ENCODE measurements at regions not wholly inside any gene's neighbourhood (a gene's known extent, or its start where the extent isn't known, plus 50 kb on each side); places are given as distances from the start of the nearest gene placed in this dataset.

GRCh38 chr3:99487894-99488293, 150.5 kb upstream of the COL8A1 start:
- DNase-seq (no peak), ATAC-seq (ENCODE audit: insufficient read depth, low FRiP score) (no peak)
- H3K27ac ChIP-seq (ENCODE audit: low read depth in 1 of 2, low read length in 1 of 2) = no peak overlapping the region
- no peaks in the 10 kb centered on the region for H3K36me3 ChIP-seq (ENCODE audit: control insufficient read depth in 4 of 4, insufficient read depth in 4 of 4, low read length in 4 of 4)
- no peaks in the 10 kb centered on the region for H3K4me1 ChIP-seq (ENCODE audit: control insufficient read depth in 5 of 5, insufficient read depth in 5 of 5, low read length in 5 of 5)
- WGBS, 2 donors = 65 to 92% methylated on average over 1 of the region's 1 CpG
- TF ChIP-seq, protein P1, sequence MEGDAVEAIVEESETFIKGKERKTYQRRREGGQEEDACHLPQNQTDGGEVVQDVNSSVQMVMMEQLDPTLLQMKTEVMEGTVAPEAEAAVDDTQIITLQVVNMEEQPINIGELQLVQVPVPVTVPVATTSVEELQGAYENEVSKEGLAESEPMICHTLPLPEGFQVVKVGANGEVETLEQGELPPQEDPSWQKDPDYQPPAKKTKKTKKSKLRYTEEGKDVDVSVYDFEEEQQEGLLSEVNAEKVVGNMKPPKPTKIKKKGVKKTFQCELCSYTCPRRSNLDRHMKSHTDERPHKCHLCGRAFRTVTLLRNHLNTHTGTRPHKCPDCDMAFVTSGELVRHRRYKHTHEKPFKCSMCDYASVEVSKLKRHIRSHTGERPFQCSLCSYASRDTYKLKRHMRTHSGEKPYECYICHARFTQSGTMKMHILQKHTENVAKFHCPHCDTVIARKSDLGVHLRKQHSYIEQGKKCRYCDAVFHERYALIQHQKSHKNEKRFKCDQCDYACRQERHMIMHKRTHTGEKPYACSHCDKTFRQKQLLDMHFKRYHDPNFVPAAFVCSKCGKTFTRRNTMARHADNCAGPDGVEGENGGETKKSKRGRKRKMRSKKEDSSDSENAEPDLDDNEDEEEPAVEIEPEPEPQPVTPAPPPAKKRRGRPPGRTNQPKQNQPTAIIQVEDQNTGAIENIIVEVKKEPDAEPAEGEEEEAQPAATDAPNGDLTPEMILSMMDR (IDR thresholded peaks at IDR 0.05; ENCODE audit: control extremely low read depth, extremely low read depth) = no peak
- H3K4me3 ChIP-seq = no peak overlapping the region
- peaks cover 0 to 4% (median 0%) of the 10 kb centered on the region in 4 donors for H3K9me3 ChIP-seq (ENCODE audit: control insufficient read depth in 4 of 4, insufficient read depth in 3 of 4, low read length in 3 of 4)
- H3K27me3 ChIP-seq (ENCODE audit: control insufficient read depth in 3 of 3, insufficient read depth in 3 of 3, low read length in 2 of 3) = no peaks in the 10 kb centered on the region
- no peak overlapping the region for H3K9ac ChIP-seq (ENCODE audit: insufficient read depth in 1 of 2, low read length in 2 of 2)

GRCh38 chr3:99485286-99485685, 153.1 kb upstream of the COL8A1 start:
- TF ChIP-seq, protein P1 (IDR thresholded peaks at IDR 0.05; ENCODE audit: control extremely low read depth, extremely low read depth) = no peak

DNA sequence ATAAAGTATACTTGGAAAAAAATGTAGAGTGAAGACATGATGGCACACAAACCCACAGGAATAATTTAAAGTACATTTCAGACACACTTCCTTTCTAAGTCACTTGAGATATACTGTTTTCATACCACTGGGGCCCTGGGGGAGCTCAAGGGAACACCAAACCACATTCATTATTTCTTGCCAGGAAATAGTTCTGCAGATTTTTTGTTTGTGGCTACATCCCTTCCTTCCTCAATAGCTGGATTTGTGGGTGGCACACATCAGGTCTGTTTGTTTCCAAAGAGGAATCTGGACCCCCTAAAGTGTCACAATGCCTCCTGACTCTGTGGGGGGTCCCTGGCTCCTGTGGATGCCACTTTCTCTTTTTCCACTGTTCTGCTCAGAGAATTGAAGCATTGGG, 153.5 kb upstream of the COL8A1 start:
- no peak for ATAC-seq (ENCODE audit: insufficient read depth, low FRiP score)
- no peak overlapping the region for H3K27ac ChIP-seq (ENCODE audit: low read depth in 1 of 2, low read length in 1 of 2)
- no peaks in the 10 kb centered on the region for H3K4me1 ChIP-seq (ENCODE audit: control insufficient read depth in 5 of 5, insufficient read depth in 5 of 5, low read length in 5 of 5)
- TF ChIP-seq, protein P1 (IDR thresholded peaks at IDR 0.05; ENCODE audit: control extremely low read depth, extremely low read depth) = no peak
- no peak overlapping the region for H3K4me3 ChIP-seq
- peaks cover 0 to 4% (median 0%) of the 10 kb centered on the region in 4 donors for H3K9me3 ChIP-seq (ENCODE audit: control insufficient read depth in 4 of 4, insufficient read depth in 3 of 4, low read length in 3 of 4)
- H3K36me3 ChIP-seq (ENCODE audit: control insufficient read depth in 4 of 4, insufficient read depth in 4 of 4, low read length in 4 of 4) = no peaks in the 10 kb centered on the region
- no peak for DNase-seq
- no peaks in the 10 kb centered on the region for H3K27me3 ChIP-seq (ENCODE audit: control insufficient read depth in 3 of 3, insufficient read depth in 3 of 3, low read length in 2 of 3)
- H3K9ac ChIP-seq (ENCODE audit: insufficient read depth in 1 of 2, low read length in 2 of 2) = no peak overlapping the region

More at GRCh38 chr3:99485286-99485685, 153.1 kb upstream of the COL8A1 start:
- Histone ChIP-seq H3K4me3 (no peak overlapping the region), H3K36me3 (ENCODE audit: control insufficient read depth in 4 of 4, insufficient read depth in 4 of 4, low read length in 4 of 4) (no peaks in the 10 kb centered on the region), H3K27me3 (ENCODE audit: control insufficient read depth in 3 of 3, insufficient read depth in 3 of 3, low read length in 2 of 3) (no peaks in the 10 kb centered on the region), H3K9ac (ENCODE audit: insufficient read depth in 1 of 2, low read length in 2 of 2) (no peak overlapping the region), H3K9me3 (ENCODE audit: control insufficient read depth in 4 of 4, insufficient read depth in 3 of 4, low read length in 3 of 4) (peaks cover 0 to 4% (median 0%) of the 10 kb centered on the region in 4 donors), H3K4me1 (ENCODE audit: control insufficient read depth in 5 of 5, insufficient read depth in 5 of 5, low read length in 5 of 5) (no peaks in the 10 kb centered on the region), H3K27ac (ENCODE audit: low read depth in 1 of 2, low read length in 1 of 2) (no peak overlapping the region)
- no peak for ATAC-seq (ENCODE audit: insufficient read depth, low FRiP score)
- DNase-seq = no peak
- WGBS, 2 donors = 46 to 56% methylated on average over 3 of the region's 3 CpGs

DNA sequence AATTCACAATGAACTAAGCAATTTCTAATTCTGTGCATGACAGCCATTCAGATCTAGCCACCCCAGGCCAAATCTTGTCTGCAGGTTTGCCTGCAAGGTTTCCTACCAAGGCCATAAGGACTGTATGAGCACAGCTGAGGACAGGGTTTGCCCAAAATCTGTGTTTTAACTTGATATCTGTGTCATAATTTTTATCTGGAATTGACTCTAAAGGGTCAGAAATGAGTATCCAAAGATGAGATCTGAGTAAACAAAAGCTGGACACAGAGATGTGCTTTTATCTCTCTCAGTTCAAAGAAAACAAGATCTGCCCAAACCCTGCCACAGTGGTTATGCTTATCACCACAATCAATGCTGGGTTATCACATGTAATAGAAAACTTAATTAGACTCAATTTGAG, 154.6 kb upstream of the COL8A1 start:
- TF ChIP-seq, protein P1 (IDR thresholded peaks at IDR 0.05; ENCODE audit: control extremely low read depth, extremely low read depth) = no peak
- H3K4me1 ChIP-seq (ENCODE audit: control insufficient read depth in 5 of 5, insufficient read depth in 5 of 5, low read length in 5 of 5) = no peaks in the 10 kb centered on the region
- no peak overlapping the region for H3K4me3 ChIP-seq
- no peak overlapping the region for H3K9ac ChIP-seq (ENCODE audit: insufficient read depth in 1 of 2, low read length in 2 of 2)
- DNase-seq (no peak), ATAC-seq (ENCODE audit: insufficient read depth, low FRiP score) (no peak)
- peaks cover 0 to 4% (median 0%) of the 10 kb centered on the region in 4 donors for H3K9me3 ChIP-seq (ENCODE audit: control insufficient read depth in 4 of 4, insufficient read depth in 3 of 4, low read length in 3 of 4)
- H3K27me3 ChIP-seq (ENCODE audit: control insufficient read depth in 3 of 3, insufficient read depth in 3 of 3, low read length in 2 of 3) = no peaks in the 10 kb centered on the region
- no peak overlapping the region for H3K27ac ChIP-seq (ENCODE audit: low read depth in 1 of 2, low read length in 1 of 2)
- H3K36me3 ChIP-seq (ENCODE audit: control insufficient read depth in 4 of 4, insufficient read depth in 4 of 4, low read length in 4 of 4) = no peaks in the 10 kb centered on the region

Measured in lung (tissue), 11 donors.